IMR-90 (cell line): ENCODE measurements at regions not wholly inside any gene's neighbourhood (a gene's known extent, or its start where the extent isn't known, plus 50 kb on each side); places are given as distances from the start of the nearest gene placed in this dataset.

Source experiments
- ATAC-seq: fragments of 200-7000 bp; cut with Tn5 transposase; 2 replicates; pipeline ENCODE4 v1.9.1; 2020; ENCODE audit warnings: low read depth, mild to moderate bottlenecking, moderate library complexity
- BruUV-seq: library from RNA; stranded (reverse); fragments of 400-500 nt; replicated peaks from 2 replicates; lab custom pipeline; 2021; lab: Mats Ljungman, UMichigan
- CTCF ChIA-PET: fragments of 300-600 bp; formaldehyde crosslinking; extraction: SDS; loops from one replicate; lab custom pipeline; 2021; ENCODE audit warnings: antibody characterized with exemption; lab: Yijun Ruan, JAX
- POLR2A ChIA-PET: fragments of 300-600 bp; sonication (Branson Sonifier 250); formaldehyde crosslinking; loops from one replicate; lab custom pipeline; 2022; ENCODE audit warnings: antibody characterized with exemption; ENCODE audit not compliant: unreplicated experiment; lab: Charles Lee
- DNase-seq: peaks from one replicate; pipeline ENCODE4 v3.0.0; 2013
- H2AFZ ChIP-seq: replicated peaks from 2 replicates; pipeline ENCODE3; 2013; ENCODE audit warnings: low read length, mild to moderate bottlenecking; ENCODE audit not compliant: poor library complexity
- H2AK5ac ChIP-seq: 2 replicates; pipeline ENCODE4 v1.6.1; 2013; ENCODE audit warnings: low read depth, low read length, inconsistent platforms
- H2AK9ac ChIP-seq: replicated peaks from 2 replicates; pipeline ENCODE3; 2013; ENCODE audit warnings: mild to moderate bottlenecking, low read depth, low read length, moderate library complexity; ENCODE audit not compliant: poor library complexity
- H2BK120ac ChIP-seq: 2 replicates; pipeline ENCODE4 v1.6.1; 2013; ENCODE audit warnings: low read depth, low read length, inconsistent platforms
- H2BK15ac ChIP-seq: 3 replicates; pipeline ENCODE4 v1.6.1; 2013; ENCODE audit warnings: low read depth, low read length, inconsistent platforms
- H2BK20ac ChIP-seq: 2 replicates; pipeline ENCODE4 v1.6.1; 2013; ENCODE audit warnings: low read depth, mild to moderate bottlenecking, inconsistent platforms, low read length, moderate library complexity
- H2BK5ac ChIP-seq: 2 replicates; pipeline ENCODE4 v1.6.1; 2013; ENCODE audit warnings: mild to moderate bottlenecking, low read depth, low read length, inconsistent platforms; ENCODE audit not compliant: poor library complexity, severe bottlenecking
- H3K14ac ChIP-seq: replicated peaks from 2 replicates; pipeline ENCODE4 v1.6.1; 2013; ENCODE audit warnings: low read depth, low read length, inconsistent platforms
- H3K18ac ChIP-seq: 2 replicates; pipeline ENCODE4 v1.6.1; 2013; ENCODE audit warnings: low read depth, low read length, control low read depth
- H3K23ac ChIP-seq: 2 replicates; pipeline ENCODE4 v1.6.1; 2013; ENCODE audit warnings: low read depth, low read length, inconsistent platforms
- H3K27ac ChIP-seq: 2 replicates; pipeline ENCODE4 v1.5.1; 2013; ENCODE audit warnings: mild to moderate bottlenecking, control low read depth, low read length; ENCODE audit not compliant: insufficient read depth
- H3K27me3 ChIP-seq: 2 replicates; pipeline ENCODE4 v1.6.1; 2013; ENCODE audit warnings: low read length; ENCODE audit not compliant: control insufficient read depth, insufficient read depth
- H3K36me3 ChIP-seq: 2 replicates; pipeline ENCODE4 v1.6.1; 2013; ENCODE audit warnings: low read length, mixed read lengths; ENCODE audit not compliant: control insufficient read depth, insufficient read depth
- H3K4ac ChIP-seq: 2 replicates; pipeline ENCODE4 v1.6.1; 2013; ENCODE audit warnings: low read depth, low read length, inconsistent platforms
- H3K4me1 ChIP-seq: 2 replicates; pipeline ENCODE4 v1.6.1; 2013; ENCODE audit warnings: low read length, mixed read lengths; ENCODE audit not compliant: control insufficient read depth, insufficient read depth
- H3K4me2 ChIP-seq: 2 replicates; pipeline ENCODE4 v1.6.1; 2013; ENCODE audit warnings: low read depth, mild to moderate bottlenecking, control low read depth, low read length, moderate library complexity
- H3K4me3 ChIP-seq: 2 replicates; pipeline ENCODE4 v1.5.1; 2013; ENCODE audit warnings: low read depth, mild to moderate bottlenecking, control low read depth, low read length, moderate library complexity; ENCODE audit not compliant: insufficient read depth
- H3K56ac ChIP-seq: 2 replicates; pipeline ENCODE4 v1.6.1; 2013; ENCODE audit warnings: low read length, inconsistent platforms; ENCODE audit not compliant: insufficient read depth; ENCODE audit errors: extremely low read depth
- H3K79me1 ChIP-seq, 2 experiments: 2 replicates each; pipeline ENCODE4 v1.6.1; 2013; ENCODE audit warnings: low read length in 2 of 2, inconsistent platforms in 1 of 2, low read depth in 1 of 2
- H3K9ac ChIP-seq: 2 replicates; pipeline ENCODE4 v1.6.1; 2013; ENCODE audit warnings: low read depth, low read length, control low read depth
- H3K9me1 ChIP-seq: 2 replicates; pipeline ENCODE4 v1.6.1; 2013; ENCODE audit warnings: low read length, inconsistent platforms; ENCODE audit not compliant: insufficient read depth
- H3K9me3 ChIP-seq: 2 replicates; pipeline ENCODE4 v1.6.1; 2013; ENCODE audit warnings: low read length; ENCODE audit not compliant: control insufficient read depth, insufficient read depth
- H4K20me1 ChIP-seq: 2 replicates; pipeline ENCODE4 v1.6.1; 2013; ENCODE audit warnings: low read length, inconsistent platforms; ENCODE audit not compliant: insufficient read depth
- H4K5ac ChIP-seq: 2 replicates; pipeline ENCODE4 v1.6.1; 2013; ENCODE audit warnings: mild to moderate bottlenecking, low read depth, low read length, control low read depth
- H4K8ac ChIP-seq, 2 experiments: 2 replicates each; pipeline ENCODE4 v1.6.1; 2013; ENCODE audit warnings: low read depth in 2 of 2, low read length in 2 of 2, control low read depth in 1 of 2, inconsistent platforms in 1 of 2
- H4K91ac ChIP-seq: 2 replicates; pipeline ENCODE4 v1.6.1; 2013; ENCODE audit warnings: low read depth, low read length, inconsistent platforms; ENCODE audit not compliant: insufficient read depth
- BHLHE40 ChIP-seq: fragments of 150-350 bp; IDR thresholded peaks from 2 replicates; pipeline ENCODE4 v1.6.1; 2016; ENCODE audit warnings: mild to moderate bottlenecking, low read depth, low read length
- CEBPB ChIP-seq: IDR thresholded peaks from 2 replicates; pipeline ENCODE4 v1.6.1; 2012; ENCODE audit warnings: low read depth, low read length, improper control_type of control experiment
- CHD1 ChIP-seq: IDR thresholded peaks from 2 replicates; pipeline ENCODE4 v1.6.1; 2012; ENCODE audit warnings: low read depth, low read length, improper control_type of control experiment
- CTCF ChIP-seq: conservative IDR thresholded peaks from 2 replicates; pipeline ENCODE4 v1.5.1; 2012; ENCODE audit warnings: mild to moderate bottlenecking, low read depth, low read length, improper control_type of control experiment
- ELK1 ChIP-seq: fragments of 150-350 bp; IDR thresholded peaks from 2 replicates; pipeline ENCODE4 v1.6.1; 2016; ENCODE audit warnings: low read depth, mild to moderate bottlenecking, low read length, moderate library complexity, borderline replicate concordance
- FOS ChIP-seq: fragments of 150-350 bp; IDR thresholded peaks from 2 replicates; pipeline ENCODE4 v1.6.1; 2016; ENCODE audit warnings: low read depth, low read length
- MAFK ChIP-seq: IDR thresholded peaks from 2 replicates; pipeline ENCODE4 v1.6.1; 2012; ENCODE audit warnings: low read depth, low read length, improper control_type of control experiment
- MAZ ChIP-seq: IDR thresholded peaks from 2 replicates; pipeline ENCODE4 v1.6.1; 2012; ENCODE audit warnings: low read depth, mild to moderate bottlenecking, low read length, improper control_type of control experiment, moderate library complexity, borderline replicate concordance
- MXI1 ChIP-seq: IDR thresholded peaks from 2 replicates; pipeline ENCODE4 v1.6.1; 2012; ENCODE audit warnings: low read depth, mild to moderate bottlenecking, low read length, moderate library complexity, borderline replicate concordance
- NFE2L2 ChIP-seq: fragments of 150-350 bp; IDR thresholded peaks from 2 replicates; pipeline ENCODE4 v1.6.1; 2016; ENCODE audit warnings: low read depth, mild to moderate bottlenecking, low read length
- POLR2A ChIP-seq: IDR thresholded peaks from 2 replicates; pipeline ENCODE4 v1.6.1; 2012; ENCODE audit warnings: mild to moderate bottlenecking, low read depth, low read length
- RAD21 ChIP-seq: IDR thresholded peaks from 2 replicates; pipeline ENCODE4 v1.6.1; 2012; ENCODE audit warnings: low read length, improper control_type of control experiment
- RCOR1 ChIP-seq: IDR thresholded peaks from 2 replicates; pipeline ENCODE4 v1.6.1; 2012; ENCODE audit warnings: mild to moderate bottlenecking, low read length, improper control_type of control experiment; ENCODE audit not compliant: insufficient replicate concordance
- RFX5 ChIP-seq: IDR thresholded peaks from 2 replicates; pipeline ENCODE4 v1.8.0; 2012; ENCODE audit warnings: low read depth, mild to moderate bottlenecking, low read length, moderate library complexity
- SMC3 ChIP-seq: fragments of 150-350 bp; IDR thresholded peaks from 2 replicates; pipeline ENCODE4 v1.6.1; 2016; ENCODE audit warnings: low read depth, mild to moderate bottlenecking, antibody characterized with exemption, low read length, moderate library complexity
- USF2 ChIP-seq: fragments of 150-350 bp; IDR thresholded peaks from 2 replicates; pipeline ENCODE4 v1.6.1; 2017; ENCODE audit warnings: mild to moderate bottlenecking, antibody characterized with exemption, low read length, low read depth
- WGBS, 2 experiments: methylation state at CpG; one replicate each; pipeline versions ENCODE4 v1.1.5 to v1.1.7; 2013; ENCODE audit warnings: missing lambda C conversion rate in 2 of 2; ENCODE audit not compliant: insufficient read length in 1 of 2; ENCODE audit errors: extremely low coverage in 2 of 2; 5-methylcytosine and 5-hydroxymethylcytosine counted together
- dilution Hi-C: fragments of 300-500 bp; cut with HindIII; formaldehyde crosslinking; loops from one replicate; pipeline ENCODE4 v1.14.3; 2018; ENCODE audit warnings: low sequenced_read_pairs; ENCODE audit not compliant: unreplicated experiment
- in situ Hi-C: fragments of 300-500 bp; cut with MboI; formaldehyde crosslinking; loops from 3 replicates; pipeline ENCODE4 v1.14.3; 2019; ENCODE audit warnings: low sequenced_read_pairs, inconsistent platforms, mixed read lengths
- intact Hi-C: fragments of 100-400 bp; cut with micrococcal nuclease; formaldehyde crosslinking; loops from 2 replicates; pipeline ENCODE4 v1.10.0; 2022

- H2AK5ac ChIP-seq = no peak overlapping the region
- no peaks in the 10 kb centered on the region for H3K9me3 ChIP-seq
- H3K4me1 ChIP-seq = no peaks in the 10 kb centered on the region
- no peak overlapping the region for H3K4me3 ChIP-seq
- H3K79me1 ChIP-seq = no peaks in the 10 kb centered on the region
- CTCF ChIA-PET = no interaction called here
- no peaks in the 10 kb centered on the region for H3K9me1 ChIP-seq
- no peak overlapping the region for H2BK15ac ChIP-seq
- no peak overlapping the region for H3K14ac ChIP-seq
- H3K27ac ChIP-seq = no peak overlapping the region
- WGBS, 2 experiments = no CpG with 5 or more reads among the region's 8 CpGs
- H4K8ac ChIP-seq = no peak overlapping the region
- H2BK5ac ChIP-seq = no peak overlapping the region
- no peak overlapping the region for H2AFZ ChIP-seq
- H3K4ac ChIP-seq = no peak overlapping the region
- POLR2A ChIA-PET = interaction anchor here (0.7 kb wide), 1 partner anchor 61 kb away, joined by 3 read pairs; no protein-coding TSS in a partner anchor
- dilution Hi-C loops = no loop called here
- H3K18ac ChIP-seq = no peak overlapping the region
- H2BK120ac ChIP-seq = no peak overlapping the region
- ATAC-seq (no peak), DNase-seq (no peak)
- intact Hi-C loops = no loop called here
- no peaks in the 10 kb centered on the region for H4K20me1 ChIP-seq
- no peak overlapping the region for H3K9ac ChIP-seq
- in situ Hi-C loops = no loop called here
- no peak overlapping the region for H4K91ac ChIP-seq
- TF ChIP-seq SMC3 (no peak), CHD1 (no peak), MAZ (no peak), RFX5 (no peak), CEBPB (no peak), CTCF (no peak), MAFK (no peak), FOS (no peak), BHLHE40 (no peak), POLR2A (no peak), RAD21 (no peak), RCOR1 (no peak), MXI1 (no peak), ELK1 (no peak), NFE2L2 (no peak), USF2 (no peak)
- H2BK20ac ChIP-seq = no peak overlapping the region
- no peak overlapping the region for H4K5ac ChIP-seq
- no peak overlapping the region for H3K56ac ChIP-seq
- H3K27me3 ChIP-seq = peaks cover 5% of the 10 kb centered on the region; the same call in 1 of the 2 replicates
- no peak overlapping the region for H3K4me2 ChIP-seq
- H3K36me3 ChIP-seq = no peaks in the 10 kb centered on the region
- no peak overlapping the region for H3K23ac ChIP-seq
- BruUV-seq = no TSS peak
- no peak overlapping the region for H2AK9ac ChIP-seq
Observed at GRCh38 chr17:34817252-34818035, 143.8 kb downstream of the CCT6B start.
